Muscle layer of colon (tissue), 2 donors: ENCODE measurements at regions not wholly inside any gene's neighbourhood (a gene's known extent, or its start where the extent isn't known, plus 50 kb on each side); places are given as distances from the start of the nearest gene placed in this dataset.

ENCODE experiments used
- H3K27ac ChIP-seq: one replicate; pipeline ENCODE4 v1.7.0; 2013; ENCODE audit warnings: low read depth, mild to moderate bottlenecking, low read length, moderate library complexity
- H3K27me3 ChIP-seq, 2 donors: one replicate each; pipeline ENCODE4 v1.7.0; 2013; ENCODE audit warnings: low read length in 2 of 2, mild to moderate bottlenecking in 2 of 2; ENCODE audit not compliant: insufficient read depth in 2 of 2, control insufficient read depth in 1 of 2
- H3K36me3 ChIP-seq: one replicate; pipeline ENCODE4 v1.7.0; 2013; ENCODE audit warnings: mild to moderate bottlenecking, low read length; ENCODE audit not compliant: insufficient read depth
- H3K4me1 ChIP-seq: one replicate; pipeline ENCODE4 v1.7.0; 2013; ENCODE audit warnings: mild to moderate bottlenecking, low read length; ENCODE audit not compliant: insufficient read depth
- H3K4me3 ChIP-seq, 2 donors: one replicate each; pipeline ENCODE4 v1.7.0; 2013; ENCODE audit warnings: low read length in 2 of 2, low read depth in 1 of 2, mild to moderate bottlenecking in 1 of 2, moderate library complexity in 1 of 2
- H3K9ac ChIP-seq: one replicate; pipeline ENCODE4 v1.7.0; 2013; ENCODE audit warnings: low read length
- H3K9me3 ChIP-seq: one replicate; pipeline ENCODE4 v1.7.0; 2013; ENCODE audit warnings: mild to moderate bottlenecking, low read length
- donor health status: abdominal sarcoma.
- donor health status: Adenocarcinoma of cecum.

DNA sequence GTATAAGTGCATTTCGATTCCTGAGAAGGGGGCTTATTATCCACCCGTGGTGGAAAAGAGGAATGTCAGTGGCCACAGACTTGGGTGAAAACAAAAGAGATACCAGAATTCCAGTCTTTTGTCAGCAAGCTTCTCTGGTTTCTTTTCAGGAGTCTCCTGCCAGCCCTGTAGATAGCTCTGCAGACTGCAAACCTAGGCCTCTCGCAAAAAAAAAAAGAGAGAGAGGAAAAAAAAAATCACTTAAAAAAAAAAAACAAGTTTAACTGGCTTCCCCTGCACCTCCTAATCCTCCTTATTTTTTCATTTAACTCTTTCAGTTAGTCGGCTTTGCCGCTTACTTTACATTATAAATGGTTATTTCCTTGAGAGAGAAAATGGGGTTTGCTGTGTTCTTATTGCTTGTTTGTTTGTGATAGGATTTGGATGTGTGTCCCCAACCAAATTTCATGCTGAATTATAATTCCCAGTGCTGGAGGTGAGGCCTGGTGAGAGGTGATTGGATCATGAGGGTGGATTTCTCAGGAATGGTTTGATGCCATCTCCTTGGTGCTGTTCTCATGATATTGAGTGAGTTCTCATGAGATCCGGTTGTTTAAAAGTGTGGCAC lies 170.0 kb downstream of the BCL11B start:
- H3K4me3 ChIP-seq: no peak overlapping the region
- no peaks in the 10 kb centered on the region for H3K27me3 ChIP-seq
- H3K9me3 ChIP-seq: no peaks in the 10 kb centered on the region
- no peaks in the 10 kb centered on the region for H3K4me1 ChIP-seq
- no peak overlapping the region for H3K9ac ChIP-seq
- no peak overlapping the region for H3K27ac ChIP-seq
- no peaks in the 10 kb centered on the region for H3K36me3 ChIP-seq

DNA sequence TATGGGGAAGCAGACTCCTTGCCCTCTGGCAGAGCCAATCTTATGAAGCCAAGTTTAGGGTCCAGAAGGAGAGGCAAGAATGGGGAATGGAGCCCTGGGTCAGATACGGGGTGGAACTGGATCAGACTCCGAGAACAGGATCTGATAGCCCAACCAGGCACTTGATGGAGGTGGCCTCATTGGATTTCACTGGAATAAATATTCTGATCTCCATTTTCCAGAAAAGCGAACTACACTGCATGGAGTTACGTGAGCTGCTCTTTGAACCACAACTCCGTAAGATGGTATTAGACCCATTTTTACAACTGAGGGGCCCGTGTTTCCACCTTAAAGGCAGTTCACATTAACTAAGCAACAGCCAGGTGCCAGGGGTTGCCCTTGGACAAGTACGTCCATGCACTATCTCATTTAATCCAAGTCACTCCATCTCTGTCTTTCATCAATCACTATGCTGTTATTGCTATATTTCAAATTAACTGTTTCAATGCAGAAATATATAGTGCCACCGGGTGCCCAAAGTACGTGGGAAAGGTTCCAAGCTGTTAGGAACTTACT lies 155.2 kb downstream of the BCL11B start:
- H3K36me3 ChIP-seq: no peaks in the 10 kb centered on the region
- H3K4me1 ChIP-seq: no peaks in the 10 kb centered on the region
- H3K9ac ChIP-seq: no peak overlapping the region
- peaks cover 0 to 6% of the 10 kb centered on the region in 2 donors for H3K27me3 ChIP-seq
- H3K27ac ChIP-seq: no peak overlapping the region
- no peaks in the 10 kb centered on the region for H3K9me3 ChIP-seq
- no peak overlapping the region for H3K4me3 ChIP-seq

DNA sequence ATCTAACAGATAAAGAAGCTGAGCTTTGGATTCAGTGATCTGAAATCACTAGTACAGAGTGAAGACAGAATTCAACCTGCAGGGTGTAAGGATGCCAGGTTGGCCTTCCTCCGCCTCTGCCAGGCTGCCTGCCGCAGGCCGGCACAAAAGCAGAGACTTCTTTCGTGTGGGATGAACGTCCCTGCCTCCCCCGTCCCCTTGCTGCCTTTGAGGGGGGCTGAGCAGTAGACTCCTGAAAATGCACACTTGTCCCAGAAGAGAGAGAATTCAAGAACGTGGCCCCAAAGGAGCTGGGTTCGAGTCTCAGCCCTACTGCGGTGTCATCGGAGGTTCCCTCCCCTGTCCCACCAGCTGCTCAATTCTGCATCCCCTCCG lies 154.3 kb downstream of the BCL11B start:
- no peak overlapping the region for H3K9ac ChIP-seq
- peaks cover 0 to 6% of the 10 kb centered on the region in 2 donors for H3K27me3 ChIP-seq
- no peak overlapping the region for H3K4me3 ChIP-seq
- no peaks in the 10 kb centered on the region for H3K36me3 ChIP-seq
- no peaks in the 10 kb centered on the region for H3K9me3 ChIP-seq
- H3K27ac ChIP-seq: no peak overlapping the region
- H3K4me1 ChIP-seq: no peaks in the 10 kb centered on the region

DNA sequence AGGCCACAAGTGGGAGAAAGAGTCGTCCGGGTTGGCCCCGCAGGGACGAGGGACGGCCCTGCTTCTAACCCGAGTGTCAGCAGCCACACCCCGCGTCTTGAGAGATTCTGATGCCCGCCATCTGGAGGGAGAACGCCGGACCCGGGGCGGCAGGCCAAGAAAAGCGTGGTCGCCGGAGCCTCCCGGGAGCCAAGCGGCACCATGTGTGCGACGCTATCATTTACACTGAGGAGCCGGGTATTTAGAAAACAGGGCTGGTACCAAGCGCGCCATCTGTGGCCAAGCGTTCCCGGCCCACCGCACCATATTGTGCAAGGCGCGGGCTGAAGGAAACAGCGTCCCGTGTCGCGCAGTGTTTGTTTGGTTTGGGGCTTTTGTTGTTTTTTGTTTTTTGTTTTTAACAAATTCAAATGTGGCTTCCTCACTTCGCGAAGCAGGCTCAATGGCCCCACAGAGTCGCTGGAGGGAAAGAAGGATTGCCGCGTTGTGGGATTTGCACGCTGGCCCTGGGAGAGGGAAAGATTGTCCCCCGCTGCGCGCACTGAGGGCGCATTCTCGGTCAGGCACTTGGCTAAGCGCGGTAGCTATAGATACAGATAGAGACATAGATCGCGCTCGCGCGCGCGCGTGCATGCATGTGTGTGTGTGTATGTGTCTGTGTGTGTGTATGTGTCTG lies 153.8 kb downstream of the BCL11B start:
- no peaks in the 10 kb centered on the region for H3K36me3 ChIP-seq
- H3K9ac ChIP-seq: no peak overlapping the region
- H3K27me3 ChIP-seq: peaks cover 0 to 6% of the 10 kb centered on the region in 2 donors
- H3K27ac ChIP-seq: no peak overlapping the region
- H3K9me3 ChIP-seq: no peaks in the 10 kb centered on the region
- H3K4me1 ChIP-seq: no peaks in the 10 kb centered on the region
- no peak overlapping the region for H3K4me3 ChIP-seq

DNA sequence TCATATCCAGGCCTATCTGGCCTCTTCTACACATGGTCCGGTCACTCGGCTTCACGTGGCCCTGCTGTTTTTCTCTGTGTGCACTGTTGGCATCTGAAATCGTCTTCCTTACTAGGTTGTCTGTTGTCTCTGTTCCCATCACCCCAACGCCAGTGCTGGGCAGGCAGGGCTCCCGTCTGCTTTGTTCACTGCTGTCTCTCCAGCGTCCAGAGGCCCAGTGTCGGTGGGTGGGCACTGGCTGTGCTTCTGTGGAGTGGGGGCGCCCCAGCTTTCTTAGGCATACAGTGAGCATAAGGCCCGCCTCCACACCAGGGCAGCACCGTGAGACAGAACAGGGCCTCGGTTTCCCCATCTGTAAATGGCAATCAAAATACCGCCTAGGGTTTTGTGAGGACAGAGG lies 153.1 kb downstream of the BCL11B start:
- H3K27ac ChIP-seq: no peak overlapping the region
- H3K4me1 ChIP-seq: no peaks in the 10 kb centered on the region
- no peaks in the 10 kb centered on the region for H3K9me3 ChIP-seq
- H3K9ac ChIP-seq: no peak overlapping the region
- H3K27me3 ChIP-seq: peaks cover 0 to 9% of the 10 kb centered on the region in 2 donors
- no peak overlapping the region for H3K4me3 ChIP-seq
- H3K36me3 ChIP-seq: no peaks in the 10 kb centered on the region
